ENCODE measurements at regions not wholly inside any gene's neighbourhood (a gene's known extent, or its start where the extent isn't known, plus 50 kb on each side); places are given as distances from the start of the nearest gene placed in this dataset.
A peak's percentile ranks its signal among the peaks of the same experiment; 100 is the strongest.

- H3K9me3 ChIP-seq (ENCODE audit: control insufficient read depth, low read length) = peaks cover 6% of the 10 kb centered on the region
These were observed 117.4 kb upstream of the PELI2 start for GRCh38 chr14:56000846-56001245.

DNA sequence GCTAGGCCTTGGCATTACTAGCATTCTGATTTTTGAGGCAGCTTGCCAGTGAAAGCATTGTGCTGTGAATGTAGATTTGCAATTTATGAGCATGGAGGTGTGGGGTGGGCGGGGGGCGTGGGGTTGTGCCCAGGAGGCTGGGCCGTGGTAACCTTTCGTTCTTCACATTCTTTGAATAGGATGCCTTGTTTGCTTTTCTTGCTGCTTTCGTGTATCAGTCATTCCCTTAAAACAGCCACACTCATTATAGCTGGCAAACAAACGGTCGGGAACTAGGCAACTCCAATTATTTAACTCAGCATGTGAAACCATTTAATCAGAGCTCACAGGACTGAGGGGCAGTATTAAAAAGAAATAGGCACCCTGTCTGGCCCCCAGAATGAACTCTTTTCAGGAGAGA, 115.9 kb upstream of the PELI2 start:
- DNase-seq = no peak
- Mint-ChIP-seq H3K9me3 (peaks cover 16% of the 10 kb centered on the region), H3K27me3 (ENCODE audit: insufficient read depth) (peaks cover 3% of the 10 kb centered on the region), H3K27ac (no peak overlapping the region), H3K36me3 (ENCODE audit: low read depth) (no peaks in the 10 kb centered on the region), H3K4me3 (no peak overlapping the region), H3K4me1 (peaks cover 24% of the 10 kb centered on the region)
- H3K9ac ChIP-seq (ENCODE audit: extremely low read depth, low read length, poor library complexity, severe bottlenecking) = no peak overlapping the region
- H3K36me3 ChIP-seq (ENCODE audit: control insufficient read depth, insufficient read depth, low read length) = no peaks in the 10 kb centered on the region
- peaks cover 6% of the 10 kb centered on the region for H3K9me3 ChIP-seq (ENCODE audit: control insufficient read depth, low read length)
- no peak overlapping the region for H3K4me3 ChIP-seq (ENCODE audit: low read length)
- H3K27ac ChIP-seq (ENCODE audit: low read depth, low read length) = peak overlapping the region; percentile 78
- no peak for TF ChIP-seq CTCF (conservative IDR thresholded peaks at IDR 0.05)
- WGBS, 2 experiments (ENCODE audit: insufficient coverage in 1 of 2, insufficient read length in 1 of 2) = 83% methylated on average over 7 of the region's 7 CpGs; no CpG with 5 or more reads in 1 of the 2 experiments
- H3K27me3 ChIP-seq (ENCODE audit: control insufficient read depth, insufficient read depth, low read length, poor library complexity, severe bottlenecking) = no peaks in the 10 kb centered on the region
- peaks cover 9% of the 10 kb centered on the region for H3K4me1 ChIP-seq (ENCODE audit: control insufficient read depth, insufficient read depth, low read length)

More at GRCh38 chr14:56000846-56001245, 117.4 kb upstream of the PELI2 start:
- DNase-seq = no peak
- peaks cover 7% of the 10 kb centered on the region for H3K27me3 Mint-ChIP-seq (ENCODE audit: insufficient read depth)
- Histone ChIP-seq H3K27me3 (ENCODE audit: control insufficient read depth, insufficient read depth, low read length, poor library complexity, severe bottlenecking) (no peaks in the 10 kb centered on the region), H3K9ac (ENCODE audit: extremely low read depth, low read length, poor library complexity, severe bottlenecking) (no peak overlapping the region), H3K4me1 (ENCODE audit: control insufficient read depth, insufficient read depth, low read length) (peaks cover 9% of the 10 kb centered on the region), H3K36me3 (ENCODE audit: control insufficient read depth, insufficient read depth, low read length) (no peaks in the 10 kb centered on the region), H3K4me3 (ENCODE audit: low read length) (no peak overlapping the region), H3K27ac (ENCODE audit: low read depth, low read length) (no peak overlapping the region)
- peaks cover 25% of the 10 kb centered on the region for H3K4me1 Mint-ChIP-seq
- no peak overlapping the region for H3K4me3 Mint-ChIP-seq
- no peak for TF ChIP-seq CTCF (conservative IDR thresholded peaks at IDR 0.05)
- no peak overlapping the region for H3K27ac Mint-ChIP-seq
- 93 to 100% methylated on average over 1 to 3 of the region's 3 CpGs for WGBS, 2 experiments (ENCODE audit: insufficient coverage in 1 of 2, insufficient read length in 1 of 2)
- peaks cover 16% of the 10 kb centered on the region for H3K9me3 Mint-ChIP-seq
- H3K36me3 Mint-ChIP-seq (ENCODE audit: low read depth) = no peaks in the 10 kb centered on the region

GRCh38 chr14:56002876-56003625, 115.2 kb upstream of the PELI2 start:
- H3K36me3 Mint-ChIP-seq (ENCODE audit: low read depth) = no peaks in the 10 kb centered on the region
- 84 to 89% methylated on average over 3 to 9 of the region's 11 CpGs for WGBS, 2 experiments (ENCODE audit: insufficient coverage in 1 of 2, insufficient read length in 1 of 2)
- peaks cover 3% of the 10 kb centered on the region for H3K27me3 Mint-ChIP-seq (ENCODE audit: insufficient read depth)
- no peaks in the 10 kb centered on the region for H3K36me3 ChIP-seq (ENCODE audit: control insufficient read depth, insufficient read depth, low read length)
- H3K27ac ChIP-seq (ENCODE audit: low read depth, low read length) = peak overlapping the region; percentile 62
- H3K27ac Mint-ChIP-seq = no peak overlapping the region
- H3K27me3 ChIP-seq (ENCODE audit: control insufficient read depth, insufficient read depth, low read length, poor library complexity, severe bottlenecking) = no peaks in the 10 kb centered on the region
- no peak overlapping the region for H3K4me3 Mint-ChIP-seq
- peak; percentile 14 for TF ChIP-seq CTCF (conservative IDR thresholded peaks at IDR 0.05)
- peaks cover 24% of the 10 kb centered on the region for H3K4me1 Mint-ChIP-seq
- peaks cover 9% of the 10 kb centered on the region for H3K4me1 ChIP-seq (ENCODE audit: control insufficient read depth, insufficient read depth, low read length)
- no peak overlapping the region for H3K4me3 ChIP-seq (ENCODE audit: low read length)
- H3K9me3 Mint-ChIP-seq = peaks cover 23% of the 10 kb centered on the region
- no peak overlapping the region for H3K9ac ChIP-seq (ENCODE audit: extremely low read depth, low read length, poor library complexity, severe bottlenecking)
- DNase-seq = no peak
- H3K9me3 ChIP-seq (ENCODE audit: control insufficient read depth, low read length) = peaks cover 11% of the 10 kb centered on the region
